GM23248 (cell line): ENCODE measurements at regions not wholly inside any gene's neighbourhood (a gene's known extent, or its start where the extent isn't known, plus 50 kb on each side); places are given as distances from the start of the nearest gene placed in this dataset.

Experiments used
- EZH2 ChIP-seq: fragments of 200-600 bp; sonication (generic); IDR thresholded peaks from 2 replicates; pipeline ENCODE4 v1.6.1; 2018; ENCODE audit warnings: antibody characterized with exemption, mild to moderate bottlenecking; ENCODE audit not compliant: insufficient read depth, poor library complexity, severe bottlenecking
- EZH2phosphoT487 ChIP-seq: fragments of 200-600 bp; sonication (generic); IDR thresholded peaks from 2 replicates; pipeline ENCODE4 v1.6.1; 2018; ENCODE audit warnings: antibody characterized with exemption, moderate library complexity, mild to moderate bottlenecking, low read depth; ENCODE audit not compliant: insufficient read depth

GRCh38 chr7:11319491-11320274 lies 346.0 kb downstream of the PHF14 start:
- TF ChIP-seq EZH2 (no peak), EZH2phosphoT487 (no peak)
